ENCODE measurements at regions not wholly inside any gene's neighbourhood (a gene's known extent, or its start where the extent isn't known, plus 50 kb on each side); places are given as distances from the start of the nearest gene placed in this dataset.

- no peak for TF ChIP-seq TEAD4 (IDR thresholded peaks at IDR 0.05)
- no peak for TF ChIP-seq EP300 (IDR thresholded peaks at IDR 0.05; ENCODE audit: borderline replicate concordance)
These were observed 62.9 kb upstream of the SMAD1 start for GRCh38 chr4:145418739-145419138.

DNA sequence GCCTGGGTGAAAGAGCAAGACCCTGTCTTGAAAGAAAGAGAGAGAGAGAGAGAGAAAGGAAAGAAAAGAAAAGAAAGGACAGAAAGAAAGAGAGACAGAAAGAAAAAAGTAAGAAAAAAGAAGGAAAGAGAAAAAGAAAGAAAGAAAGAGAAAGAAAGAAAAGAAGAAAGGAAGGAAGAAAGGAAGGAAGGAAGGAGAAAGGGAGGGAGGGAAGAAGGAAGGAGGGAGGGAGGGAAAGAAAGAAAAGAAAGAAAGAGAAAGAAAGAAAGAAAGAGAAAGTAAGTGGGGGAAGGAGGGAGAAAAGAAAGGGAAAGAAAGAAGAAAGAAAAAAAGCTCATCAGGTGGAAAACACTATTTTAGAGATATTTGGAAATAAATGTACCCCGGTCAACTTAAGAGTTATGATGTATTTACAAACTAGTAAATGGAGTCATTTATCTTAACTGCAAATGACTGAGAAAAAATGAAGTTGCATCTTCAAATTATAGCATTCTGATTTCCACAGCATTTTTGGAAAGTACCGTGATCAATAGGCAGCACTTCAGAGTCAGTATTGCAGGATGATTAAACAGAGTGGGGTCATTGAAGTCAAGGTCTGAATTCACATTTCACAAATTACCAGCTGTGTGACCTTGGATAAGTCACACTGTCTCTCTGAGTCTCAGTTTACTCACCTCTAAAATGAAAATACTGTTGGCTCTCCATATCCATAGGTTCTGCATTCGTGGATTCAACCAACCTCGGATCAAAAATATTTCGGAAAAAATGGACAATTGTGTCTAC, 64.1 kb upstream of the SMAD1 start:
- TF ChIP-seq TAF1 (IDR thresholded peaks at IDR 0.05; ENCODE audit: low read depth): no peak

DNA sequence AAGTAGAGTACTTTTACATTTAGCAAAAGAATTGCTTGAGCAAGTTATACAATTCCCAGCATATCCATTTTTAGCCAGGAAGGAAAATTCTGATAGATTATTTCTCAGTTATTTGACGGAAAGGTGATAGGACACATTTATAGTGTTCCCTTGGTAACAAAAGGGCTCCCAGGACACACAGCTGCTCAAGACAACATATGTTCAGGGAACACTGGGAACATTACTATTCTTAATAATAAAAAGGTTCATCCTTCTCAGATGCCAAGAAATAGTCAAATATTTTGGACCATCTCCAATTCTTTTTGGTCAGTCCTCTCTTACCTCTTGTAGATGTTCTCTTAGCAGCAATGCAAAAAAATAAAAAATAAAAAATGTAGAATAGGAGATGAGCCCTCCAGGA, 66.8 kb upstream of the SMAD1 start:
- TF ChIP-seq FOXM1 (IDR thresholded peaks at IDR 0.05; ENCODE audit: borderline replicate concordance, low read depth) (no peak), RAD21 (IDR thresholded peaks at IDR 0.05; ENCODE audit: low read depth) (no peak), EP300 (IDR thresholded peaks at IDR 0.05; ENCODE audit: borderline replicate concordance) (no peak), EGR1 (IDR thresholded peaks at IDR 0.05) (no peak), TCF12 (IDR thresholded peaks at IDR 0.05; ENCODE audit: low read depth) (no peak), REST (IDR thresholded peaks at IDR 0.05; ENCODE audit: low read depth) (no peak), TEAD4 (IDR thresholded peaks at IDR 0.05) (no peak), YY1 (IDR thresholded peaks at IDR 0.05; ENCODE audit: low read depth) (no peak), CEBPB (IDR thresholded peaks at IDR 0.05) (no peak), NFIC (IDR thresholded peaks at IDR 0.05) (no peak), TAF1 (IDR thresholded peaks at IDR 0.05; ENCODE audit: low read depth) (no peak), USF1 (IDR thresholded peaks at IDR 0.05) (no peak), CREB1 (IDR thresholded peaks at IDR 0.05; ENCODE audit: low read depth) (no peak), ZBTB7A (IDR thresholded peaks at IDR 0.05; ENCODE audit: low read depth) (no peak)
- TF ChIP-seq, protein P1, sequence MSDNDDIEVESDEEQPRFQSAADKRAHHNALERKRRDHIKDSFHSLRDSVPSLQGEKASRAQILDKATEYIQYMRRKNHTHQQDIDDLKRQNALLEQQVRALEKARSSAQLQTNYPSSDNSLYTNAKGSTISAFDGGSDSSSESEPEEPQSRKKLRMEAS (IDR thresholded peaks at IDR 0.05): no peak

DNA sequence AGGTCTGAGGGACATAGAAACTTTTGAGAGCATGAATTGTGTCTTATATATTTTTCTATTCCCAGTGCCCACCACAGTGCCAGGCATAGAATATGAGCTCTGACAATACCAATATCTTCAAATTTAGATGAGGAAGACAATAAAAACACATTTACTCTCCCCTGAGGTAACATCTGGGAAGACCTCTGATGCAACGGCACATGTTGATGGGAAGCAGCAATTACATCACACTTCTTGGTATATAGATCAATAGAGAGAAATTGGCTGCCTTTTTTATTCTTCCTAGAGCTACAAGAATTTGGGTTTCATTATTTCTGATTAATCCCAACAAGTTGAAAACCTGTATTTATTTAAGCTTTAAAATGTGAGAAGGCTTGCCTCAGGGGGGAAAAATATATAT, 67.4 kb upstream of the SMAD1 start:
- TF ChIP-seq RAD21 (IDR thresholded peaks at IDR 0.05; ENCODE audit: low read depth) (no peak), EGR1 (IDR thresholded peaks at IDR 0.05) (no peak), REST (IDR thresholded peaks at IDR 0.05; ENCODE audit: low read depth) (no peak), CEBPB (IDR thresholded peaks at IDR 0.05) (no peak), FOXM1 (IDR thresholded peaks at IDR 0.05; ENCODE audit: borderline replicate concordance, low read depth) (no peak), EP300 (IDR thresholded peaks at IDR 0.05; ENCODE audit: borderline replicate concordance) (no peak), USF1 (IDR thresholded peaks at IDR 0.05) (no peak), NFIC (IDR thresholded peaks at IDR 0.05) (no peak), TAF1 (IDR thresholded peaks at IDR 0.05; ENCODE audit: low read depth) (no peak), TCF12 (IDR thresholded peaks at IDR 0.05; ENCODE audit: low read depth) (no peak), YY1 (IDR thresholded peaks at IDR 0.05; ENCODE audit: low read depth) (no peak), ZBTB7A (IDR thresholded peaks at IDR 0.05; ENCODE audit: low read depth) (no peak), CREB1 (IDR thresholded peaks at IDR 0.05; ENCODE audit: low read depth) (no peak)
- TF ChIP-seq, protein P1 (IDR thresholded peaks at IDR 0.05): no peak

- no peak for TF ChIP-seq ZBTB7A (IDR thresholded peaks at IDR 0.05; ENCODE audit: low read depth)
These were observed 74.7 kb upstream of the SMAD1 start for GRCh38 chr4:145406970-145407369.

GRCh38 chr4:145404761-145405160, 76.9 kb upstream of the SMAD1 start:
- no peak for TF ChIP-seq TCF12 (IDR thresholded peaks at IDR 0.05; ENCODE audit: low read depth)
- TF ChIP-seq FOXM1 (IDR thresholded peaks at IDR 0.05; ENCODE audit: borderline replicate concordance, low read depth): no peak
- no peak for TF ChIP-seq CEBPB (IDR thresholded peaks at IDR 0.05)
- no peak for TF ChIP-seq YY1 (IDR thresholded peaks at IDR 0.05; ENCODE audit: low read depth)
- no peak for TF ChIP-seq USF1 (IDR thresholded peaks at IDR 0.05)
- TF ChIP-seq EGR1 (IDR thresholded peaks at IDR 0.05): no peak
- no peak for TF ChIP-seq RAD21 (IDR thresholded peaks at IDR 0.05; ENCODE audit: low read depth)
- no peak for TF ChIP-seq TEAD4 (IDR thresholded peaks at IDR 0.05)

All from Ishikawa (cell line).